Cardiac muscle cell (in vitro differentiated cells and primary cell): ENCODE measurements at regions not wholly inside any gene's neighbourhood (a gene's known extent, or its start where the extent isn't known, plus 50 kb on each side); places are given as distances from the start of the nearest gene placed in this dataset.

Experiments
- DNase-seq, 2 donors: peaks; one replicate each; pipeline versions ENCODE4 v3.0.0 to v3.0.0-alpha.2; 2010 to 2017; ENCODE audit warnings: low read depth in 1 of 2, low spot score in 1 of 2
- H3K27ac ChIP-seq: fragments of 200-600 bp; sonication (generic); 2 replicates; pipeline ENCODE4 v1.5.1; 2016
- H3K27me3 ChIP-seq: fragments of 200-600 bp; sonication (generic); 2 replicates; pipeline ENCODE4 v1.6.0; 2016; ENCODE audit warnings: control low read depth
- H3K36me3 ChIP-seq: fragments of 200-600 bp; sonication (generic); 2 replicates; pipeline ENCODE4 v1.5.1; 2016; ENCODE audit warnings: control low read depth
- H3K4me1 ChIP-seq: fragments of 200-600 bp; sonication (generic); 2 replicates; pipeline ENCODE4 v1.8.1; 2017; ENCODE audit warnings: low read depth, mild to moderate bottlenecking, mixed run types
- H3K4me3 ChIP-seq: fragments of 200-600 bp; sonication (generic); 2 replicates; pipeline ENCODE4 v1.5.1; 2016; ENCODE audit warnings: mild to moderate bottlenecking
- H3K9me3 ChIP-seq: fragments of 200-600 bp; sonication (generic); 2 replicates; pipeline ENCODE4 v1.5.1; 2017; ENCODE audit warnings: low read depth, mild to moderate bottlenecking, control low read depth
- CTCF ChIP-seq: IDR thresholded peaks from 2 replicates; pipeline ENCODE4 v1.5.1; 2012; ENCODE audit warnings: low read depth, mild to moderate bottlenecking, low read length

GRCh38 chr9:115169003-115169402 lies 51.0 kb upstream of the TNC start:
- DNase-seq = no peak
- Histone ChIP-seq H3K4me1 (no peaks in the 10 kb centered on the region), H3K27me3 (no peaks in the 10 kb centered on the region), H3K4me3 (no peak overlapping the region), H3K9me3 (no peaks in the 10 kb centered on the region), H3K36me3 (no peaks in the 10 kb centered on the region), H3K27ac (no peak overlapping the region)
- no peak for TF ChIP-seq CTCF

DNA sequence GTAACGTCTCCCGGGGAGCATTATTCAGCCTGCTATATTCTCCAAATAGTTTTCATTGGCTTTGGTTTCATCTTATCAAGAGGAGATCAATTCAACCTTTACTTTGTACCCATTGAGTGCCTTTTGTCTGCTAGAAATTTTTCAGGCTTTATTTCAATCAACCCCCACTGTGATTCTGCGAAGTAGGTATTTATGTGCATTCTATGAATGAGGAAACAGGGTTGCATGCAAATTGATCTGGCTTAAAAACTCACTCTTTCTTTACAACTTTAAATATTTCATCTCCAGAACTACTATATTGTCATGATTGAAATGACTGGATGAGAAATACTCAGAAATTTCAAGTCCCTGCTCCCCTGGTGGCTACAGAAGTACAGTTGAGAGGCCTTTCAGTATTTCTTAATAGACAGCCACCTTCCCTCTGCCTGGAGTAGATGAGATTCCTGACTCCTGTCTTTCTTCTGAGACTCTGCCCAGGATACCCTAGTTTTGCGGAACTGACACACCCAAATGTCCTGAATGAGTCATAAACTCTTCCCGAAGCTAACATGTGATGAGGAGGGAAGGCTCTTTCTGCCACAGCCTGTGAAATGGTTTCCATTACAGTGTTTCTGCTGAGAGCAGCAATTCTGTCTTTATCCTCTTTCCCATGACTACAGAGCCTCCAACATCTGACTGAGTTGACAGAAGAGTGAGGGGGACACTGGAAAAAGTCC lies 52.6 kb upstream of the TNC start:
- DNase-seq = peak in 1 of 2 donors; percentile 27

DNA sequence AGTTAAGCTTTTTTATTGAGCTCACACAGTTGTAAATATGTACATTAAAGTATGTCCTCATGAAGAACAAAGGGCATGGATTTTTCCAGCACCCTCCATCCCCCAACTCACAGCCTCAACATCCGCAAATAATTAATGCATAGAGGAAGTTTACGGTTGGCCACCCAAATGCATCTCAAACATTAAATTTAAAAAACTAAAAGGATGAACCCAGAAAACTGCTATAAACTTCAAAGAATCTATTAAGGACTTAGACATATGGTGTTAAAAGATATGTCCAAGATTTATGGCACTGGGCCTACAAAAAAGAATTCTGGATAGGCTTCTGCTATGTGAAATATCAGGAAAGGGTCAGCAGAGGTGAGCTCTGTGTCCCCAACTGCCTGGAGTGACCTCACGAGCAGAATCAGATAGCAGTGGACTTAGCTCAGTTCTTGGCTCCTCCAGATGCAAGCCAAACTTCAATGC lies 54.0 kb upstream of the TNC start:
- no peak for DNase-seq

More for the DNA sequence above, 52.6 kb upstream of the TNC start:
- Histone ChIP-seq H3K4me3 (no peak overlapping the region), H3K36me3 (no peaks in the 10 kb centered on the region), H3K9me3 (no peaks in the 10 kb centered on the region), H3K27me3 (no peaks in the 10 kb centered on the region), H3K27ac (no peak overlapping the region), H3K4me1 (no peaks in the 10 kb centered on the region)
- no peak for TF ChIP-seq CTCF

DNA sequence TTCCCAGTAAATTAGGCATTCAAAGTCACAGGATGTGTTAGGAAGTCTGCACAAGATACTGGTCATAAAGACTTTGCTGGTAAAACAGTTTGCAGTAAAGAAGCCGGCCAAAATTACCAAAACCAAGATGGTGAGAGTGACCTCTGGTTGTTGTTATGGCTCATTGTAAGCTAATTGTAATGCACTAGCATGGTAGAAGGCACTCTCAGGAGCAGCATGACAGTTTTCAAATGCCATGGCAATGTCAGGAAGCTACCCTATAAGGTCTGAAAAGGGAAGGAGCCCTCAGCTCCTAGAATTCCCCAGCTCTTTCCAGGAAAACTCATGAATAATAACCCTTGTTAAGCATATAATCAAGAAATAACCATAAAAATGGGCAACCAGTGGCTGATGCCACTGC lies 64.3 kb upstream of the TNC start:
- Histone ChIP-seq H3K9me3 (no peaks in the 10 kb centered on the region), H3K4me3 (no peak overlapping the region), H3K36me3 (no peaks in the 10 kb centered on the region), H3K27ac (no peak overlapping the region), H3K27me3 (no peaks in the 10 kb centered on the region), H3K4me1 (no peaks in the 10 kb centered on the region)
- TF ChIP-seq CTCF = no peak
- DNase-seq = no peak

More for the DNA sequence above, 54.0 kb upstream of the TNC start:
- no peaks in the 10 kb centered on the region for H3K9me3 ChIP-seq
- no peaks in the 10 kb centered on the region for H3K27me3 ChIP-seq
- no peaks in the 10 kb centered on the region for H3K36me3 ChIP-seq
- no peak overlapping the region for H3K4me3 ChIP-seq
- H3K27ac ChIP-seq = no peak overlapping the region
- no peak for TF ChIP-seq CTCF
- H3K4me1 ChIP-seq = no peaks in the 10 kb centered on the region

DNA sequence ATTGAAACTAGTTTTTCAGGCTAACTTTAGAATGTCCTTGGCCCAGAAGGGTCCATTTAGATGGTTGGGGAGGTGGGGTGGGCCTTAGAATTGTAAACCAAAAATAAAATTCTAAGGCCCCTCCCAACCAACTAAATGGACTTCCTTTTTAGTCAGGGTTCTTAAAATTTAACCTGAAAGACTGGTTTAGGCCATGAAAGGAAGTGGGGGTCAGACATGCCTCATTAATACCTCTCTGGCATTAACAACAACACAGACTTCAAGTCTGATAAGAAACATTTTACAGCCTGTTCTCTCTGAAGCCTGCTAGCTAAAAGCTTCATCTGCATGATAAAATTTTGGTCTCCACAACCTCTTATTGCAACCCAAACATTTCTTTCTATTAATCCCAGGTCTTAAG lies 65.5 kb upstream of the TNC start:
- Histone ChIP-seq H3K4me3 (no peak overlapping the region), H3K27ac (no peak overlapping the region), H3K36me3 (no peaks in the 10 kb centered on the region), H3K9me3 (no peaks in the 10 kb centered on the region), H3K27me3 (no peaks in the 10 kb centered on the region), H3K4me1 (no peaks in the 10 kb centered on the region)
- DNase-seq = no peak
- TF ChIP-seq CTCF = no peak
